Tibial nerve (tissue), 4 donors: ENCODE measurements at regions not wholly inside any gene's neighbourhood (a gene's known extent, or its start where the extent isn't known, plus 50 kb on each side); places are given as distances from the start of the nearest gene placed in this dataset.

Experiments used
- DNase-seq, 2 donors: peaks; one replicate each; pipeline ENCODE4 v3.0.0-alpha.2; 2019; ENCODE audit warnings: low spot score in 2 of 2
- H3K27ac ChIP-seq, 4 donors: fragments of 200-600 bp; sonication (generic) in 3 of 4; one replicate each; pipeline ENCODE4 v1.5.1; 2017 to 2019; ENCODE audit warnings: mild to moderate bottlenecking in 1 of 4
- H3K27me3 ChIP-seq, 2 donors: fragments of 200-600 bp; sonication (generic) in 1 of 2; one replicate each; pipeline versions ENCODE4 v1.5.1 to v1.6.0; 2017 to 2019
- H3K36me3 ChIP-seq, 3 donors: fragments of 200-600 bp; sonication (generic); one replicate each; pipeline ENCODE4 v1.5.1; 2018 to 2019
- H3K4me1 ChIP-seq, 4 donors: fragments of 200-600 bp; sonication (generic) in 3 of 4; one replicate each; pipeline ENCODE4 v1.5.1; 2017 to 2019
- H3K4me3 ChIP-seq, 4 donors: fragments of 200-600 bp; sonication (generic) in 3 of 4; one replicate each; pipeline ENCODE4 v1.5.1; 2017 to 2019; ENCODE audit warnings: mild to moderate bottlenecking in 1 of 4, moderate library complexity in 1 of 4
- H3K9me3 ChIP-seq, 4 donors: fragments of 200-600 bp; sonication (generic) in 3 of 4; one replicate each; pipeline ENCODE4 v1.5.1; 2017 to 2019
- EP300 ChIP-seq, 2 donors: sonication (generic); formaldehyde crosslinking; IDR thresholded peaks; one replicate each; pipeline ENCODE4 v1.6.1; 2017; ENCODE audit warnings: antibody characterized with exemption in 2 of 2, mild to moderate bottlenecking in 1 of 2
- POLR2A ChIP-seq, 2 donors: fragments of 450-650 bp; IDR thresholded peaks; one replicate each; pipeline ENCODE4 v1.6.1; 2017; ENCODE audit warnings: antibody characterized with exemption in 2 of 2, mild to moderate bottlenecking in 2 of 2, moderate library complexity in 2 of 2
- WGBS, 2 donors: methylation state at CpG; one replicate each; pipeline ENCODE4 v1.1.5; 2018; 5-methylcytosine and 5-hydroxymethylcytosine counted together
- TF ChIP-seq, protein P1 (sequence below), 5 experiments: fragments of 200-600 bp in 3 of 5; fragments of 450-650 bp in 2 of 5; sonication (generic) in 3 of 5; IDR thresholded peaks; one replicate each; pipeline ENCODE4 v1.5.1; 2016 to 2019; ENCODE audit warnings: antibody characterized with exemption in 5 of 5, mild to moderate bottlenecking in 3 of 5, moderate library complexity in 2 of 5

DNA sequence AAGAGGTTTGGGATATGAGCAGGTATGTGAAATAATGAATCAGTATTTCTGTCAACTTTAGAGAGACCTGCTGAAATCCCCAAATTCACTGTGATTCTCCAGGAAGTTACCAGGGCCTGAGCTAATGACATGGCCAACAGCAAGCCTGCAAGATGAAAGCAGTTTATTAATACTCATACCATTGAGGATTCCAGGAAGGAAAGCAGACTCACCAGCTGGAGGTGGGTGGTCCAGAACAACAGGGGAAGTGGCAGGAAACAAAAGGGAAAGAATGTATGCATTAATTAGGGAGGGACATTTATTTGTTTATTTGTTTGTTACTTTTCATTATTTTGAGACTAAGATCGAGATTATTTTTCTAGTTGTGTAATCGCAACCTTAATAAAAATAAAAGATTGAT, 196.6 kb upstream of the AGA start:
- Histone ChIP-seq H3K27ac (no peak overlapping the region), H3K4me1 (no peaks in the 10 kb centered on the region), H3K4me3 (no peak overlapping the region), H3K36me3 (no peaks in the 10 kb centered on the region), H3K27me3 (no peaks in the 10 kb centered on the region), H3K9me3 (peaks cover 0 to 3% (median 0%) of the 10 kb centered on the region in 4 donors)
- WGBS, 2 donors, result 32 to 64% methylated on average over 2 of the region's 2 CpGs
- DNase-seq, result no peak
- no peak for TF ChIP-seq EP300 (IDR thresholded peaks at IDR 0.05)
- TF ChIP-seq, protein P1, sequence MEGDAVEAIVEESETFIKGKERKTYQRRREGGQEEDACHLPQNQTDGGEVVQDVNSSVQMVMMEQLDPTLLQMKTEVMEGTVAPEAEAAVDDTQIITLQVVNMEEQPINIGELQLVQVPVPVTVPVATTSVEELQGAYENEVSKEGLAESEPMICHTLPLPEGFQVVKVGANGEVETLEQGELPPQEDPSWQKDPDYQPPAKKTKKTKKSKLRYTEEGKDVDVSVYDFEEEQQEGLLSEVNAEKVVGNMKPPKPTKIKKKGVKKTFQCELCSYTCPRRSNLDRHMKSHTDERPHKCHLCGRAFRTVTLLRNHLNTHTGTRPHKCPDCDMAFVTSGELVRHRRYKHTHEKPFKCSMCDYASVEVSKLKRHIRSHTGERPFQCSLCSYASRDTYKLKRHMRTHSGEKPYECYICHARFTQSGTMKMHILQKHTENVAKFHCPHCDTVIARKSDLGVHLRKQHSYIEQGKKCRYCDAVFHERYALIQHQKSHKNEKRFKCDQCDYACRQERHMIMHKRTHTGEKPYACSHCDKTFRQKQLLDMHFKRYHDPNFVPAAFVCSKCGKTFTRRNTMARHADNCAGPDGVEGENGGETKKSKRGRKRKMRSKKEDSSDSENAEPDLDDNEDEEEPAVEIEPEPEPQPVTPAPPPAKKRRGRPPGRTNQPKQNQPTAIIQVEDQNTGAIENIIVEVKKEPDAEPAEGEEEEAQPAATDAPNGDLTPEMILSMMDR (IDR thresholded peaks at IDR 0.05), result no peak
- TF ChIP-seq POLR2A (IDR thresholded peaks at IDR 0.05), result no peak

DNA sequence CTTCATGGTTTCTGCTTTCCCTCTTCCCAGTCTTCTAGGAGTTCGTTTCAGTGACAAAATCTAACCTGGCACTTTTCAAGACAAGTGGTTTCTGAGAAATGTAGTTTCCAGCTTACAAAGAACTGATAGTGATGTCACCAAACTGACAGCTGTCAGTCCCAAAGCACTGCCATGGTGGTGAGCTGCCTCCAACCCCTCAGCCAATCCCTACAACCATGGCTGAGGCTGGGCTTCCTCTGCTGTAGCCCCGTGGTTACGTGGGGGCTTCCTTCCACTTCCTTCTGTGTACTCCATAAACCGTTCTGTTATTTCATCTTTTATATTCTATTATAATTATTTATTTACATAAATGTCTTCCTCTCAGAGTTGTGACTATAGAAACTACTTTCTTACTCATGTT, 198.6 kb upstream of the AGA start:
- DNase-seq, result no peak
- H3K27ac ChIP-seq, result no peak overlapping the region
- no peak overlapping the region for H3K4me3 ChIP-seq
- WGBS, 2 donors, result 58 to 78% methylated on average over 4 of the region's 4 CpGs
- no peak for TF ChIP-seq EP300 (IDR thresholded peaks at IDR 0.05)
- TF ChIP-seq, protein P1 (IDR thresholded peaks at IDR 0.05), result no peak
- TF ChIP-seq POLR2A (IDR thresholded peaks at IDR 0.05), result no peak
- H3K27me3 ChIP-seq, result no peaks in the 10 kb centered on the region
- no peaks in the 10 kb centered on the region for H3K36me3 ChIP-seq
- H3K9me3 ChIP-seq, result peaks cover 0 to 3% (median 0%) of the 10 kb centered on the region in 4 donors
- H3K4me1 ChIP-seq, result no peaks in the 10 kb centered on the region

- TF ChIP-seq, protein P1 (IDR thresholded peaks at IDR 0.05), result no peak
- TF ChIP-seq EP300 (IDR thresholded peaks at IDR 0.05), result no peak
- no peak for TF ChIP-seq POLR2A (IDR thresholded peaks at IDR 0.05)
- Histone ChIP-seq H3K36me3 (no peaks in the 10 kb centered on the region), H3K27ac (no peak overlapping the region), H3K4me1 (no peaks in the 10 kb centered on the region), H3K4me3 (no peak overlapping the region), H3K9me3 (peaks cover 0 to 12% (median 0%) of the 10 kb centered on the region in 4 donors), H3K27me3 (no peaks in the 10 kb centered on the region)
- 76 to 80% methylated on average over 1 of the region's 1 CpG for WGBS, 2 donors
- no peak for DNase-seq
Observed at GRCh38 chr4:177660223-177660622, 218.0 kb upstream of the AGA start.

- WGBS, 2 donors, result 62 to 65% methylated on average over 5 of the region's 5 CpGs
- no peaks in the 10 kb centered on the region for H3K36me3 ChIP-seq
- DNase-seq, result no peak
- peaks cover 0 to 6% (median 0%) of the 10 kb centered on the region in 4 donors for H3K9me3 ChIP-seq
- no peak overlapping the region for H3K27ac ChIP-seq
- H3K27me3 ChIP-seq, result no peaks in the 10 kb centered on the region
- no peak overlapping the region for H3K4me3 ChIP-seq
- TF ChIP-seq POLR2A (IDR thresholded peaks at IDR 0.05), result no peak
- TF ChIP-seq, protein P1 (IDR thresholded peaks at IDR 0.05), result no peak
- no peak for TF ChIP-seq EP300 (IDR thresholded peaks at IDR 0.05)
- H3K4me1 ChIP-seq, result no peaks in the 10 kb centered on the region
Observed at GRCh38 chr4:177667687-177668086, 225.4 kb upstream of the AGA start.

GRCh38 chr4:177671387-177671786, 229.2 kb upstream of the AGA start:
- Histone ChIP-seq H3K36me3 (no peaks in the 10 kb centered on the region), H3K4me1 (no peaks in the 10 kb centered on the region), H3K27me3 (no peaks in the 10 kb centered on the region), H3K9me3 (no peaks in the 10 kb centered on the region), H3K4me3 (no peak overlapping the region), H3K27ac (no peak overlapping the region)
- WGBS, 2 donors, result 99% methylated on average over 3 of the region's 3 CpGs
- TF ChIP-seq, protein P1 (IDR thresholded peaks at IDR 0.05), result no peak
- no peak for TF ChIP-seq POLR2A (IDR thresholded peaks at IDR 0.05)
- no peak for TF ChIP-seq EP300 (IDR thresholded peaks at IDR 0.05)
- DNase-seq, result no peak
